HCT116 (cell line): ENCODE measurements at regions not wholly inside any gene's neighbourhood (a gene's known extent, or its start where the extent isn't known, plus 50 kb on each side); places are given as distances from the start of the nearest gene placed in this dataset.

Experiments used
- ATAC-seq: fragments of 200-7000 bp; cut with Tn5 transposase; 2 replicates; pipeline ENCODE4 v1.9.1; 2020; ENCODE audit warnings: mild to moderate bottlenecking, moderate library complexity
- BruUV-seq: library from RNA; stranded (reverse); fragments of 400-500 nt; replicated peaks from 2 replicates; lab custom pipeline; 2021; lab: Mats Ljungman, UMichigan
- CTCF ChIA-PET: fragments of 300-600 bp; sonication (Branson Sonifier 250); formaldehyde crosslinking; loops from one replicate; lab custom pipeline; 2021; ENCODE audit warnings: antibody characterized with exemption; lab: Charles Lee
- POLR2A ChIA-PET: fragments of 300-600, 350-600 bp; sonication (Branson Sonifier 250); formaldehyde crosslinking; loops from one replicate; lab custom pipeline; 2021; ENCODE audit warnings: antibody characterized with exemption; lab: Charles Lee
- RAD21 ChIA-PET, 2 experiments: fragments of 300-600 bp; sonication (Branson Sonifier 250); formaldehyde crosslinking; loops; one replicate each; lab custom pipeline; 2023; ENCODE audit warnings: low total read pairs in 2 of 2; ENCODE audit not compliant: uncharacterized antibody in 2 of 2, unreplicated experiment in 2 of 2, low non-redundant PET in 1 of 2; lab: Charles Lee
- DNase-seq: peaks from one replicate; pipeline ENCODE4 v3.0.0-alpha.2; 2010; ENCODE audit warnings: low read depth, low spot score
- H2AFZ ChIP-seq: fragments of 200-600 bp; shearing (Covaris generic), sonication (generic); 2 replicates; pipeline ENCODE4 v1.6.1; 2017; ENCODE audit warnings: low read depth, mixed run types, mixed read lengths, antibody characterized with exemption, low read length; ENCODE audit not compliant: poor library complexity, severe bottlenecking
- H3K27ac ChIP-seq: 2 replicates; pipeline ENCODE4 v1.5.1; 2012; ENCODE audit warnings: low read depth, low read length
- H3K27me3 ChIP-seq: fragments of 200-600 bp; sonication (generic); 2 replicates; pipeline ENCODE4 v1.6.1; 2016; ENCODE audit warnings: mixed run types, low read length, mixed read lengths; ENCODE audit not compliant: insufficient read depth
- H3K36me3 ChIP-seq, 2 experiments: fragments of 200-500 bp in 1 of 2; fragments of 200-600 bp in 1 of 2; sonication (Bioruptor generic) in 1 of 2; sonication (generic) in 1 of 2; 2 replicates each; pipeline versions ENCODE4 v1.5.1 to v1.6.1; 2014 to 2016; ENCODE audit warnings: low read length in 2 of 2, inconsistent platforms in 1 of 2, mixed read lengths in 1 of 2, mixed run types in 1 of 2; ENCODE audit not compliant: insufficient read depth in 2 of 2, control insufficient read depth in 1 of 2
- H3K4me1 ChIP-seq, 2 experiments: fragments of 200-600 bp in 1 of 2; sonication (generic) in 1 of 2; 2 replicates each; pipeline versions ENCODE4 v1.5.1 to v1.6.1; 2012 to 2017; ENCODE audit warnings: low read length in 2 of 2, inconsistent platforms in 1 of 2, mild to moderate bottlenecking in 1 of 2, mixed read lengths in 1 of 2, mixed run types in 1 of 2, moderate library complexity in 1 of 2; ENCODE audit not compliant: insufficient read depth in 2 of 2, control insufficient read depth in 1 of 2
- H3K4me2 ChIP-seq: fragments of 200-600 bp; sonication (generic); 2 replicates; pipeline ENCODE4 v1.6.1; 2017; ENCODE audit warnings: mixed run types, low read length, mixed read lengths
- H3K4me3 ChIP-seq, 2 experiments: fragments of 200-600 bp in 1 of 2; sonication (generic) in 1 of 2; replicated peaks in 1 of 2; 2 replicates each; pipeline ENCODE4 v1.5.1; 2011 to 2016; ENCODE audit warnings: low read length in 2 of 2, control low read depth in 1 of 2, low read depth in 1 of 2, mild to moderate bottlenecking in 1 of 2, mixed read lengths in 1 of 2, mixed run types in 1 of 2
- H3K79me2 ChIP-seq: fragments of 200-600 bp; sonication (generic); 2 replicates; pipeline ENCODE4 v1.6.1; 2017; ENCODE audit warnings: mild to moderate bottlenecking, mixed run types, low read length, moderate library complexity, mixed read lengths; ENCODE audit not compliant: insufficient read depth
- H3K9ac ChIP-seq: fragments of 200-600 bp; sonication (generic); 2 replicates; pipeline ENCODE4 v1.6.1; 2016; ENCODE audit warnings: low read length, mixed read lengths
- H3K9me2 ChIP-seq: fragments of 200-600 bp; sonication (generic), shearing (Covaris generic); 2 replicates; pipeline ENCODE4 v1.6.1; 2017; ENCODE audit warnings: mixed run types, mild to moderate bottlenecking, moderate library complexity; ENCODE audit not compliant: insufficient read depth
- H3K9me3 ChIP-seq, 2 experiments: fragments of 200-500 bp in 1 of 2; fragments of 200-600 bp in 1 of 2; sonication (Bioruptor generic) in 1 of 2; sonication (generic) in 1 of 2; 2 replicates each; pipeline ENCODE4 v1.6.1; 2014 to 2017; ENCODE audit warnings: low read length in 2 of 2, mixed read lengths in 2 of 2, inconsistent platforms in 1 of 2, low read depth in 1 of 2, mild to moderate bottlenecking in 1 of 2, mixed run types in 1 of 2, moderate library complexity in 1 of 2; ENCODE audit not compliant: control insufficient read depth in 1 of 2, insufficient read depth in 1 of 2
- H4K20me1 ChIP-seq: fragments of 200-600 bp; sonication (generic), shearing (Covaris generic); 2 replicates; pipeline ENCODE4 v1.6.1; 2017; ENCODE audit warnings: mixed run types, mild to moderate bottlenecking, moderate library complexity; ENCODE audit not compliant: insufficient read depth
- ATF3 ChIP-seq: IDR thresholded peaks from 2 replicates; pipeline ENCODE4 v1.6.1; 2012
- CBX3 ChIP-seq: IDR thresholded peaks from 2 replicates; pipeline ENCODE4 v1.6.1; 2012; ENCODE audit warnings: low read depth
- CEBPB ChIP-seq: IDR thresholded peaks from 2 replicates; pipeline ENCODE4 v1.6.1; 2012; ENCODE audit warnings: low read depth
- CTCF ChIP-seq, 3 experiments: fragments of 200-600 bp in 1 of 3; sonication (generic) in 1 of 3; IDR thresholded peaks in 2 of 3; conservative IDR thresholded peaks in 1 of 3; 2 replicates each; pipeline ENCODE4 v1.5.1; 2012 to 2017; ENCODE audit warnings: low read depth in 2 of 3, low read length in 2 of 3, antibody characterized with exemption in 1 of 3, borderline replicate concordance in 1 of 3, control low read depth in 1 of 3, mild to moderate bottlenecking in 1 of 3, mixed read lengths in 1 of 3, mixed run types in 1 of 3, moderate library complexity in 1 of 3; ENCODE audit not compliant: insufficient read depth in 1 of 3
- EGR1 ChIP-seq: IDR thresholded peaks from 2 replicates; pipeline ENCODE4 v1.6.1; 2012; ENCODE audit warnings: low read depth
- ELF1 ChIP-seq: IDR thresholded peaks from 2 replicates; pipeline ENCODE4 v1.6.1; 2012; ENCODE audit warnings: low read depth, borderline replicate concordance
- EZH2phosphoT487 ChIP-seq: fragments of 200-600 bp; IDR thresholded peaks from 2 replicates; pipeline ENCODE4 v1.6.1; 2018; ENCODE audit warnings: antibody characterized with exemption, borderline replicate concordance
- FOSL1 ChIP-seq: IDR thresholded peaks from 2 replicates; pipeline ENCODE4 v1.6.1; 2012; ENCODE audit warnings: low read depth
- JUND ChIP-seq: IDR thresholded peaks from 2 replicates; pipeline ENCODE4 v1.6.1; 2012
- POLR2A ChIP-seq: IDR thresholded peaks from 2 replicates; pipeline ENCODE4 v1.7.0; 2011; ENCODE audit warnings: borderline replicate concordance; ENCODE audit not compliant: insufficient read depth, insufficient read length; ENCODE audit errors: extremely low read depth
- POLR2AphosphoS5 ChIP-seq: IDR thresholded peaks from 2 replicates; pipeline ENCODE4 v1.6.1; 2011; ENCODE audit warnings: mild to moderate bottlenecking, low read depth, low read length, moderate library complexity
- RAD21 ChIP-seq: IDR thresholded peaks from 2 replicates; pipeline ENCODE4 v1.6.1; 2012; ENCODE audit warnings: low read depth, mild to moderate bottlenecking
- SIN3A ChIP-seq: IDR thresholded peaks from 2 replicates; pipeline ENCODE4 v1.6.1; 2012; ENCODE audit warnings: low read depth
- SP1 ChIP-seq: IDR thresholded peaks from 2 replicates; pipeline ENCODE4 v1.6.1; 2012; ENCODE audit warnings: low read depth
- SRF ChIP-seq: IDR thresholded peaks from 2 replicates; pipeline ENCODE4 v1.6.1; 2012; ENCODE audit warnings: low read depth
- TCF7L2 ChIP-seq: IDR thresholded peaks from 2 replicates; pipeline ENCODE4 v1.7.0; 2011; ENCODE audit warnings: borderline replicate concordance, inconsistent platforms; ENCODE audit not compliant: insufficient read depth, insufficient read length; ENCODE audit errors: extremely low read depth
- YY1 ChIP-seq: IDR thresholded peaks from 2 replicates; pipeline ENCODE4 v1.6.1; 2011; ENCODE audit warnings: low read length, low read depth, moderate library complexity, mild to moderate bottlenecking; ENCODE audit not compliant: insufficient replicate concordance; ENCODE audit errors: extremely low read depth
- ZFX ChIP-seq: fragments of 450-650 bp; IDR thresholded peaks from 2 replicates; pipeline ENCODE4 v1.6.1; 2017
- ZNF274 ChIP-seq: fragments of 200-500 bp; sonication (Bioruptor generic); IDR thresholded peaks from 2 replicates; pipeline ENCODE4 v1.6.1; 2014; ENCODE audit warnings: mild to moderate bottlenecking, low read depth, low read length, inconsistent platforms
- intact Hi-C: fragments of 100-400 bp; cut with micrococcal nuclease; formaldehyde crosslinking; loops from 2 replicates; pipeline ENCODE4 v1.10.0; 2022
- TF ChIP-seq, protein P1 (sequence below): IDR thresholded peaks from 2 replicates; pipeline ENCODE4 v1.6.1; 2012

DNA sequence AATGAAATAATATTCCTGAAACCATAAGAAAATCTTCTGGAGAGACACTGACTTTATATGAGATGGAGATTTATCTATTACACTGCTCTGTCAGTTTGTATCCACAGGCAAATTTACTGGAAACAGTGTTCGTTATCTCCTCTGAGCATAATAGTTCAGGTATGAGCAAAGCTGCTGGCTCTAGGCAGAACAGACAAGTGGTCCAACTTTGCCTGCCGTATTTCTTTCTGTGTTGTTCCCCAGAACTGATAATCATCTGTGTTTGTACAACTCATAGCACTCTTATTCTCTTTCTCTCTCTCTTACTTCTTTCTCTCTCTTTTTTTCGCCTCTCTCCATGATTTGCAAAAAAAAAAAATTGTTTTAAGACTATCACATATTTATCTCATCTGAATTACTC, 623.8 kb upstream of the CHORDC1 start (continued):
- TF ChIP-seq FOSL1 = no peak
- TF ChIP-seq JUND = no peak
- TF ChIP-seq CBX3 = no peak
- TF ChIP-seq CEBPB = no peak
- no peak for TF ChIP-seq RAD21
- TF ChIP-seq CTCF (IDR thresholded peaks at IDR 0.05 in 2 of 3, conservative IDR thresholded peaks at IDR 0.05 in 1 of 3; ENCODE audit: borderline replicate concordance in 1 of 3, insufficient read depth in 1 of 3, low read depth in 2 of 3, low read length in 2 of 3) = no peak
- TF ChIP-seq YY1 = no peak

- no peak for DNase-seq
- Histone ChIP-seq H3K9ac (no peak overlapping the region), H3K9me3 (peaks cover 0 to 3% of the 10 kb centered on the region in 2 experiments; a peak in 2 of 4 replicates), H4K20me1 (no peaks in the 10 kb centered on the region), H2AFZ (no peak overlapping the region), H3K4me3 (no peak overlapping the region), H3K27ac (no peak overlapping the region), H3K9me2 (no peaks in the 10 kb centered on the region), H3K27me3 (no peaks in the 10 kb centered on the region), H3K36me3 (no peaks in the 10 kb centered on the region), H3K4me1 (no peaks in the 10 kb centered on the region), H3K4me2 (no peak overlapping the region), H3K79me2 (no peaks in the 10 kb centered on the region)
- POLR2A ChIA-PET = no interaction called here
- intact Hi-C loops = no loop called here
- RAD21 ChIA-PET = no interaction called here
- CTCF ChIA-PET = no interaction called here
- BruUV-seq = no TSS peak
- no peak for ATAC-seq
- no peak for TF ChIP-seq CTCF (IDR thresholded peaks at IDR 0.05 in 2 of 3, conservative IDR thresholded peaks at IDR 0.05 in 1 of 3; ENCODE audit: borderline replicate concordance in 1 of 3, insufficient read depth in 1 of 3, low read depth in 2 of 3, low read length in 2 of 3)
- TF ChIP-seq POLR2A = no peak
- no peak for TF ChIP-seq RAD21
- TF ChIP-seq POLR2AphosphoS5 = no peak
- TF ChIP-seq, protein P1, sequence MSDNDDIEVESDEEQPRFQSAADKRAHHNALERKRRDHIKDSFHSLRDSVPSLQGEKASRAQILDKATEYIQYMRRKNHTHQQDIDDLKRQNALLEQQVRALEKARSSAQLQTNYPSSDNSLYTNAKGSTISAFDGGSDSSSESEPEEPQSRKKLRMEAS = no peak
- TF ChIP-seq SIN3A = no peak
- TF ChIP-seq CBX3 = no peak
- TF ChIP-seq ZNF274 = no peak
- TF ChIP-seq EZH2phosphoT487 = no peak
- no peak for TF ChIP-seq TCF7L2
- TF ChIP-seq JUND = no peak
- TF ChIP-seq ATF3 = no peak
- no peak for TF ChIP-seq ZFX
- TF ChIP-seq ELF1 = no peak
- TF ChIP-seq SRF = no peak
- no peak for TF ChIP-seq SP1
- no peak for TF ChIP-seq EGR1
Observed at GRCh38 chr11:90845799-90846198, 623.0 kb upstream of the CHORDC1 start.
